ENCODE measurements at regions not wholly inside any gene's neighbourhood (a gene's known extent, or its start where the extent isn't known, plus 50 kb on each side); places are given as distances from the start of the nearest gene placed in this dataset.

DNA sequence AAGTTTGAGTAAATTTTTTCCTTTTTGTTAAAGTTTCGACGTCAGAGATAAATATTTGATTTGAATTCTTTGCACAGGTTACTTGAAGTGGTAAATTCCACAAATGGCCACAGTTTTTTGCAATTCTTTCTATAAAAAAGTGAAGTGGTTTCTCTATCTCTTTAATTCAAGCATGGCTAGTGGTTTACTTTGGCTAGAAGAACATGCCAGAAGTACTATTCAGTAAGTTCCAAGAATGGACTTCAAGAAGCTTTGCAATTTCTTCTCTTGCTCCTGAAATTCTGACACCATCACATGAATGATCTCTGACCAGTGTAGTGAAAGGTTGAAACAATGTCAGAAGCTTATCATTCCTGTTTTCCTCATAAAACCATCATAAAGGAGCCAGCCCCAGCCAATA lies 55.7 kb upstream of the RNPC3 start:
- no peak for TF ChIP-seq CTCF (IDR thresholded peaks at IDR 0.05)
- H3K4me3 ChIP-seq, result no peak overlapping the region
- no peaks in the 10 kb centered on the region for H3K36me3 ChIP-seq
- H3K27ac ChIP-seq, result no peak overlapping the region
- H3K27me3 ChIP-seq, result no peaks in the 10 kb centered on the region
- intact Hi-C loops (cut with DNase I), result no loop called here
- no peaks in the 10 kb centered on the region for H3K4me1 ChIP-seq
- H3K9me3 ChIP-seq, result no peaks in the 10 kb centered on the region
- DNase-seq (ENCODE audit: low spot score in 2 of 2), result no peak

GRCh38 chr1:103467100-103467499 lies 58.4 kb upstream of the RNPC3 start:
- no peaks in the 10 kb centered on the region for H3K9me3 ChIP-seq

DNA sequence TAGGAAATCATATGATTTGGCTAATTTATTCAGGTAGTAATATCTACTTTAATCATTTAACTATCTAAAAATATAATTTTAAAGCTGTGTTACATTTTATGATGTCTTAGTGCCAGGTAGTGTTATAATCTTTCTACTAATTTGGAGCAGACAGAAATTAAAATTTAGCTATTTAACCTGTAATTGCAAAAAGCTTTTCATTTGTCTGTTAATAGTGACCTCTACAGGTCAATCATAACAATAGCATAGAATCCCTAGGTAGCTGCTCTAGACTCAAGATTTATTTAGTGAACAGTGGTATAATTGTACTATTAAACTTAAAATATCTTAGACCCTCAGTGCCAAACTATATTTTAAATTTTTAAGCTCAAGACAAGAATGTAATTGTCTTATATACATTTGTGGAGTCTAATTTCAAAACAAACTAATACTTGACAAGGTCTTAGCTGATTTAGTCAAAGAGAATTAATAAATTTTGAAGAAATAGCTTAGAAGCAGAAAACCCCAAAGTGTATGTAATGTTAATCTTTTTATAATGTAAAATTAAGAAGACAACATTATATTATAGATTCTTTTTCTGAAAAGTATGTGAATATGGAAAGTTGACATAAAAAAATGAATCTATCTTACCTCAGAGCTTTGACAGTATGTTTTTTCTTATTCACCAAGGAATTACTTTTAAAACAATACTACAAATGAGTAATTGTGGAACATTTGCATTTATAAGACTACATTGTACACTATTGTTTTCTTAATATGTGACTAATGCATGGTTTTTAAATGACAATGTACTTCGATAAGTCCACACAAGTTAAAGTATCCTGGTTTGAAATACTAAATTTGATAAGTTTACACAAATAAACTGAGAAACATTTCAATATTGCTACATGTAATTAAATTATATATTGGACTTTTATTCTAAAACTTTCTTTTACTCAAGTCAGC lies 64.1 kb upstream of the RNPC3 start:
- H3K36me3 ChIP-seq, result no peaks in the 10 kb centered on the region
- peak in 1 of 3 experiments; percentile 26 for TF ChIP-seq CTCF (IDR thresholded peaks at IDR 0.05)
- no peak for DNase-seq (ENCODE audit: low spot score in 2 of 2)

More at GRCh38 chr1:103467100-103467499, 58.4 kb upstream of the RNPC3 start:
- DNase-seq (ENCODE audit: low spot score in 2 of 2), result no peak
- TF ChIP-seq CTCF (IDR thresholded peaks at IDR 0.05), result no peak
- no peaks in the 10 kb centered on the region for H3K4me1 ChIP-seq
- no peak overlapping the region for H3K4me3 ChIP-seq
- H3K27me3 ChIP-seq, result no peaks in the 10 kb centered on the region
- intact Hi-C loops (cut with DNase I), result no loop called here
- H3K27ac ChIP-seq, result no peak overlapping the region
- no peaks in the 10 kb centered on the region for H3K36me3 ChIP-seq

DNA sequence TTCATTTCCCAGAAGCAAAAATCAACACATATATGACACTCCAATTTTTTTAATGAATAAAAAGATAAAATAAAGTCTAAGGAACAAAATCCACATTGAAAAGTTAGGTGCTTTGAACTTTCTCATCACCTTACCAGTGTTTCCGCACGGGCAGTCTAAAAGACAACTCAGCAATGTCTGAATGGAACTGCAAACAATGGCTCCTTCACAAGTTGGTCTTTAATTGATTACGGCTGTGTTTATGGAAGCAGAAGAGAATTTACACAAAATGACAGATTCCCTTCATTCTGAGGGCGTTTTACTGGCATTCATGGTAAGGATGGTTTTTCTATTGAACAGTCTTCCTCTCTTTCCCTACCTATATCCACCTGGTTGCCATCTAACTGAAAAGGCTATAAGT lies 65.0 kb upstream of the RNPC3 start:
- Histone ChIP-seq H3K27me3 (no peaks in the 10 kb centered on the region), H3K4me3 (no peak overlapping the region), H3K36me3 (no peaks in the 10 kb centered on the region), H3K4me1 (no peaks in the 10 kb centered on the region), H3K27ac (no peak overlapping the region), H3K9me3 (no peaks in the 10 kb centered on the region)
- intact Hi-C loops (cut with DNase I), result no loop called here
- TF ChIP-seq CTCF (IDR thresholded peaks at IDR 0.05), result no peak
- no peak for DNase-seq (ENCODE audit: low spot score in 2 of 2)

More for the DNA sequence above, 64.1 kb upstream of the RNPC3 start:
- intact Hi-C loops (cut with DNase I), result no loop called here
- no peak overlapping the region for H3K4me3 ChIP-seq
- no peak overlapping the region for H3K27ac ChIP-seq
- H3K27me3 ChIP-seq, result no peaks in the 10 kb centered on the region
- no peaks in the 10 kb centered on the region for H3K9me3 ChIP-seq
- no peaks in the 10 kb centered on the region for H3K4me1 ChIP-seq

- TF ChIP-seq CTCF (IDR thresholded peaks at IDR 0.05), result no peak
- Histone ChIP-seq H3K4me1 (no peaks in the 10 kb centered on the region), H3K4me3 (no peak overlapping the region), H3K9me3 (no peaks in the 10 kb centered on the region), H3K27me3 (no peaks in the 10 kb centered on the region), H3K36me3 (no peaks in the 10 kb centered on the region), H3K27ac (no peak overlapping the region)
- no peak for DNase-seq (ENCODE audit: low spot score in 2 of 2)
- intact Hi-C loops (cut with DNase I), result no loop called here
Measured at GRCh38 chr1:103459346-103459745, 66.2 kb upstream of the RNPC3 start.
